ENCODE measurements at regions not wholly inside any gene's neighbourhood (a gene's known extent, or its start where the extent isn't known, plus 50 kb on each side); places are given as distances from the start of the nearest gene placed in this dataset.
"Not testable (repeated sequence)": the region's sequence is repeated elsewhere in the genome, so short reads cannot be mapped to it uniquely, and the experiment has no call there.

- Histone ChIP-seq H3K4me3 (no peak overlapping the region), H3K9me3 (no peaks in the 10 kb centered on the region), H3K4me1 (no peaks in the 10 kb centered on the region), H3K36me3 (ENCODE audit: low read depth, missing control alignments) (no peaks in the 10 kb centered on the region), H3K27ac (no peak overlapping the region), H3K27me3 (no peaks in the 10 kb centered on the region)
- no peak for TF ChIP-seq POLR2A (IDR thresholded peaks at IDR 0.05)
- no peak for TF ChIP-seq CTCF (IDR thresholded peaks at IDR 0.05)
- intact Hi-C loops (cut with DNase I; ENCODE audit: low total_unique reads), result no loop called here
- 62 to 72% methylated on average over 1 of the region's 1 CpG for WGBS, 2 donors
- no peak for DNase-seq
These were observed 94.3 kb upstream of the STK32A start for GRCh38 chr5:147140558-147140957.

GRCh38 chr5:147141580-147141979, 93.2 kb upstream of the STK32A start:
- WGBS, 2 donors, result 57 to 62% methylated on average over 2 of the region's 2 CpGs
- H3K36me3 ChIP-seq (ENCODE audit: low read depth, missing control alignments); H3K27me3 ChIP-seq: not testable (repeated sequence)

GRCh38 chr5:147143215-147143614, 91.6 kb upstream of the STK32A start:
- H3K9me3 ChIP-seq, result no peaks in the 10 kb centered on the region
- H3K27me3 ChIP-seq, result no peaks in the 10 kb centered on the region
- H3K4me1 ChIP-seq, result no peaks in the 10 kb centered on the region
- TF ChIP-seq CTCF (IDR thresholded peaks at IDR 0.05) (no peak), POLR2A (IDR thresholded peaks at IDR 0.05) (no peak)
- no peaks in the 10 kb centered on the region for H3K36me3 ChIP-seq (ENCODE audit: low read depth, missing control alignments)
- H3K4me3 ChIP-seq, result no peak overlapping the region
- no peak for DNase-seq
- no peak overlapping the region for H3K27ac ChIP-seq
- intact Hi-C loops (cut with DNase I; ENCODE audit: low total_unique reads), result no loop called here

More at GRCh38 chr5:147141580-147141979, 93.2 kb upstream of the STK32A start:
- DNase-seq; H3K27ac ChIP-seq; H3K4me3 ChIP-seq; H3K9me3 ChIP-seq; intact Hi-C loops (cut with DNase I; ENCODE audit: low total_unique reads); H3K4me1 ChIP-seq: not testable (repeated sequence)

- WGBS, 2 donors, result 85 to 86% methylated on average over 1 of the region's 1 CpG
- H3K4me3 ChIP-seq, result no peak overlapping the region
- DNase-seq, result no peak
- no peaks in the 10 kb centered on the region for H3K27me3 ChIP-seq
- no peaks in the 10 kb centered on the region for H3K36me3 ChIP-seq (ENCODE audit: low read depth, missing control alignments)
- H3K27ac ChIP-seq, result no peak overlapping the region
- H3K9me3 ChIP-seq, result no peaks in the 10 kb centered on the region
- TF ChIP-seq CTCF (IDR thresholded peaks at IDR 0.05) (no peak), POLR2A (IDR thresholded peaks at IDR 0.05) (no peak)
- H3K4me1 ChIP-seq, result no peaks in the 10 kb centered on the region
- intact Hi-C loops (cut with DNase I; ENCODE audit: low total_unique reads), result no loop called here
These were observed 89.5 kb upstream of the STK32A start for GRCh38 chr5:147145328-147145727.

- Histone ChIP-seq H3K36me3 (ENCODE audit: low read depth, missing control alignments) (no peaks in the 10 kb centered on the region), H3K9me3 (no peaks in the 10 kb centered on the region), H3K4me3 (no peak overlapping the region), H3K27ac (no peak overlapping the region), H3K27me3 (no peaks in the 10 kb centered on the region), H3K4me1 (no peaks in the 10 kb centered on the region)
- WGBS, 2 donors, result 75 to 88% methylated on average over 1 of the region's 1 CpG
- intact Hi-C loops (cut with DNase I; ENCODE audit: low total_unique reads), result no loop called here
- no peak for TF ChIP-seq POLR2A (IDR thresholded peaks at IDR 0.05)
- TF ChIP-seq CTCF (IDR thresholded peaks at IDR 0.05), result no peak
- DNase-seq, result no peak
These were observed 86.1 kb upstream of the STK32A start for GRCh38 chr5:147148715-147149114.
